ENCODE measurements at regions not wholly inside any gene's neighbourhood (a gene's known extent, or its start where the extent isn't known, plus 50 kb on each side); places are given as distances from the start of the nearest gene placed in this dataset.

DNA sequence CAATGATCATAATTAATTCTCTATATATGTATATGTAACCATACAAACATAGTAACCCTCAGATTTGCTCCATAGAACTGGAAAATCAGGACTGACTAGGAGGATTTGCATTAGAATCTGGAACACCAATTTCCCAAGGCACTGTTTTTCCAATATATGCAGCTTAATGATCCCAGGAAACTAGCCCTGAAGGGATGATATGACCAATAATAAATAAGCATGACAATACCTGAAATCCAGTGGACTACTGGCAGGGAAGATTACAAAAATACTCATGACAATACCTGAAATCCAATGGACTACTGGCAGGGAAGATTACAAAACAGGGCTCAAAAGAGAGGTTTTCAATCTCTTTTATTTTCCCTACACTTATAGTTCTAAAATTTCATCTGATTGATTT lies 98.4 kb downstream of the PCDH7 start:
- H3K27ac ChIP-seq (ENCODE audit: low read length) = no peak overlapping the region
- no peak overlapping the region for H3K4me3 ChIP-seq (ENCODE audit: low read depth in 2 of 2, low read length in 2 of 2)
- CTCF ChIA-PET = no interaction called here
- intact Hi-C loops (cut with micrococcal nuclease; ENCODE audit: unreplicated experiment) (no loop called here), in situ Hi-C loops (cut with HindIII; ENCODE audit: low pct_unique_long_range_greater_than_20kb, low sequenced_read_pairs) (no loop called here)
- peaks cover 2% of the 10 kb centered on the region; the same call in 1 of the 2 replicates for H3K4me1 ChIP-seq (ENCODE audit: control insufficient read depth, insufficient read depth, low read length)
- TF ChIP-seq TCF7L2 (IDR thresholded peaks at IDR 0.05; ENCODE audit: low read depth, low read length) (no peak), SIN3A (IDR thresholded peaks at IDR 0.05; ENCODE audit: borderline replicate concordance, insufficient read depth, low read depth, low read length) (no peak), POLR2AphosphoS5 (IDR thresholded peaks at IDR 0.05; ENCODE audit: low read depth, low read length) (no peak)
- TF ChIP-seq, protein P1, sequence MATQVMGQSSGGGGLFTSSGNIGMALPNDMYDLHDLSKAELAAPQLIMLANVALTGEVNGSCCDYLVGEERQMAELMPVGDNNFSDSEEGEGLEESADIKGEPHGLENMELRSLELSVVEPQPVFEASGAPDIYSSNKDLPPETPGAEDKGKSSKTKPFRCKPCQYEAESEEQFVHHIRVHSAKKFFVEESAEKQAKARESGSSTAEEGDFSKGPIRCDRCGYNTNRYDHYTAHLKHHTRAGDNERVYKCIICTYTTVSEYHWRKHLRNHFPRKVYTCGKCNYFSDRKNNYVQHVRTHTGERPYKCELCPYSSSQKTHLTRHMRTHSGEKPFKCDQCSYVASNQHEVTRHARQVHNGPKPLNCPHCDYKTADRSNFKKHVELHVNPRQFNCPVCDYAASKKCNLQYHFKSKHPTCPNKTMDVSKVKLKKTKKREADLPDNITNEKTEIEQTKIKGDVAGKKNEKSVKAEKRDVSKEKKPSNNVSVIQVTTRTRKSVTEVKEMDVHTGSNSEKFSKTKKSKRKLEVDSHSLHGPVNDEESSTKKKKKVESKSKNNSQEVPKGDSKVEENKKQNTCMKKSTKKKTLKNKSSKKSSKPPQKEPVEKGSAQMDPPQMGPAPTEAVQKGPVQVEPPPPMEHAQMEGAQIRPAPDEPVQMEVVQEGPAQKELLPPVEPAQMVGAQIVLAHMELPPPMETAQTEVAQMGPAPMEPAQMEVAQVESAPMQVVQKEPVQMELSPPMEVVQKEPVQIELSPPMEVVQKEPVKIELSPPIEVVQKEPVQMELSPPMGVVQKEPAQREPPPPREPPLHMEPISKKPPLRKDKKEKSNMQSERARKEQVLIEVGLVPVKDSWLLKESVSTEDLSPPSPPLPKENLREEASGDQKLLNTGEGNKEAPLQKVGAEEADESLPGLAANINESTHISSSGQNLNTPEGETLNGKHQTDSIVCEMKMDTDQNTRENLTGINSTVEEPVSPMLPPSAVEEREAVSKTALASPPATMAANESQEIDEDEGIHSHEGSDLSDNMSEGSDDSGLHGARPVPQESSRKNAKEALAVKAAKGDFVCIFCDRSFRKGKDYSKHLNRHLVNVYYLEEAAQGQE (IDR thresholded peaks at IDR 0.05; ENCODE audit: insufficient read depth in 1 of 2, low read depth in 2 of 2, low read length in 1 of 2) = no peak
- TF ChIP-seq, protein P2, sequence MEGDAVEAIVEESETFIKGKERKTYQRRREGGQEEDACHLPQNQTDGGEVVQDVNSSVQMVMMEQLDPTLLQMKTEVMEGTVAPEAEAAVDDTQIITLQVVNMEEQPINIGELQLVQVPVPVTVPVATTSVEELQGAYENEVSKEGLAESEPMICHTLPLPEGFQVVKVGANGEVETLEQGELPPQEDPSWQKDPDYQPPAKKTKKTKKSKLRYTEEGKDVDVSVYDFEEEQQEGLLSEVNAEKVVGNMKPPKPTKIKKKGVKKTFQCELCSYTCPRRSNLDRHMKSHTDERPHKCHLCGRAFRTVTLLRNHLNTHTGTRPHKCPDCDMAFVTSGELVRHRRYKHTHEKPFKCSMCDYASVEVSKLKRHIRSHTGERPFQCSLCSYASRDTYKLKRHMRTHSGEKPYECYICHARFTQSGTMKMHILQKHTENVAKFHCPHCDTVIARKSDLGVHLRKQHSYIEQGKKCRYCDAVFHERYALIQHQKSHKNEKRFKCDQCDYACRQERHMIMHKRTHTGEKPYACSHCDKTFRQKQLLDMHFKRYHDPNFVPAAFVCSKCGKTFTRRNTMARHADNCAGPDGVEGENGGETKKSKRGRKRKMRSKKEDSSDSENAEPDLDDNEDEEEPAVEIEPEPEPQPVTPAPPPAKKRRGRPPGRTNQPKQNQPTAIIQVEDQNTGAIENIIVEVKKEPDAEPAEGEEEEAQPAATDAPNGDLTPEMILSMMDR (IDR thresholded peaks at IDR 0.05) = no peak
- DNase-seq (ENCODE audit: low read depth, low spot score) = no peak
- no peaks in the 10 kb centered on the region for H3K27me3 ChIP-seq (ENCODE audit: control insufficient read depth, insufficient read depth, low read length)
- POLR2A ChIA-PET = interaction anchor here (0.7 kb wide), 1 partner anchor 90 kb away, joined by 3 read pairs; no protein-coding TSS in a partner anchor
- no peak for ATAC-seq
- BruUV-seq (replicated peaks) = no TSS peak
- H3K9me3 ChIP-seq (ENCODE audit: control insufficient read depth, insufficient read depth, low read depth, low read length) = no peaks in the 10 kb centered on the region
- H3K36me3 ChIP-seq (ENCODE audit: control insufficient read depth, insufficient read depth, low read length) = no peaks in the 10 kb centered on the region

DNA sequence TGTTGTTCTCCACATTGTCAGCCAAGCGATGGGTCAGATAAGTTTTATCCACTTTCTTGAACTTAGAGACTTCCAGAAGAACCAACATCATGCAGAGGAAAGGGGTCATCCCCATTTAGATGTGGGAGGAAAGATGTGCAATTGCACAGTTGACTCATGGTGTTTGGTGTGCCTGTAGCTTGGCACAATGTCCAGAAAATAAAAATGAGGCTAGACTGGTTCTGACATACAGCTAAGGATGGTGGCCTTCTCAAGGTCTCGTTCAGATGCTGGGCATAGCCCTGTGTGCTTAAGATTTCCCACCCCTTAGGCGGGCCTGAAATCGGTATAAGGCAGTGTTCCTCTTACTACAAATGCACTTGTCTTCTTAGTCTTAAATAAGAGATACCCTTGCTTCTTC lies 101.1 kb downstream of the PCDH7 start:
- Histone ChIP-seq H3K4me1 (ENCODE audit: control insufficient read depth, insufficient read depth, low read length) (peaks cover 2% of the 10 kb centered on the region; the same call in 1 of the 2 replicates), H3K27ac (ENCODE audit: low read length) (no peak overlapping the region), H3K4me3 (ENCODE audit: low read depth in 2 of 2, low read length in 2 of 2) (no peak overlapping the region), H3K9me3 (ENCODE audit: control insufficient read depth, insufficient read depth, low read depth, low read length) (no peaks in the 10 kb centered on the region), H3K27me3 (ENCODE audit: control insufficient read depth, insufficient read depth, low read length) (no peaks in the 10 kb centered on the region), H3K36me3 (ENCODE audit: control insufficient read depth, insufficient read depth, low read length) (no peaks in the 10 kb centered on the region)
- DNase-seq (ENCODE audit: low read depth, low spot score) (no peak), ATAC-seq (no peak)
- intact Hi-C loops (cut with micrococcal nuclease; ENCODE audit: unreplicated experiment) = no loop called here
- no TSS peak for BruUV-seq (replicated peaks)
- in situ Hi-C loops (cut with HindIII; ENCODE audit: low pct_unique_long_range_greater_than_20kb, low sequenced_read_pairs) = no loop called here
- no peak for TF ChIP-seq POLR2AphosphoS5 (IDR thresholded peaks at IDR 0.05; ENCODE audit: low read depth, low read length)
- no peak for TF ChIP-seq TCF7L2 (IDR thresholded peaks at IDR 0.05; ENCODE audit: low read depth, low read length)
- no peak for TF ChIP-seq SIN3A (IDR thresholded peaks at IDR 0.05; ENCODE audit: borderline replicate concordance, insufficient read depth, low read depth, low read length)
- TF ChIP-seq, protein P2 (IDR thresholded peaks at IDR 0.05) = no peak
- TF ChIP-seq, protein P1 (IDR thresholded peaks at IDR 0.05; ENCODE audit: insufficient read depth in 1 of 2, low read depth in 2 of 2, low read length in 1 of 2) = no peak
- POLR2A ChIA-PET = no interaction called here
- CTCF ChIA-PET = no interaction called here

All from Panc1 (cell line).